Right atrium auricular region (tissue), 2 donors: ENCODE measurements at regions not wholly inside any gene's neighbourhood (a gene's known extent, or its start where the extent isn't known, plus 50 kb on each side); places are given as distances from the start of the nearest gene placed in this dataset.
"Not testable (repeated sequence)": the region's sequence is repeated elsewhere in the genome, so short reads cannot be mapped to it uniquely, and the experiment has no call there.

Experiments
- DNase-seq: peaks from one replicate; pipeline ENCODE4 v3.0.0-alpha.2; 2019; ENCODE audit warnings: low spot score
- H3K27ac ChIP-seq, 2 donors: fragments of 200-600 bp; sonication (generic); 1 replicate in 1 of 2; 2 replicates in 1 of 2; pipeline ENCODE4 v1.5.1; 2016 to 2019
- H3K27me3 ChIP-seq, 2 donors: fragments of 200-600 bp; sonication (generic); one replicate each; pipeline versions ENCODE4 v1.5.1 to v1.6.0; 2017 to 2019
- H3K36me3 ChIP-seq: fragments of 200-600 bp; sonication (generic); one replicate; pipeline ENCODE4 v1.5.1; 2016
- H3K4me1 ChIP-seq, 2 donors: fragments of 200-600 bp; sonication (generic); one replicate each; pipeline versions ENCODE4 v1.5.1 to v1.6.0; 2017 to 2019
- H3K4me3 ChIP-seq, 2 donors: fragments of 200-600 bp; sonication (generic); 1 replicate in 1 of 2; 2 replicates in 1 of 2; pipeline ENCODE4 v1.5.1; 2017 to 2019; ENCODE audit warnings: mild to moderate bottlenecking in 1 of 2, moderate library complexity in 1 of 2
- H3K9me3 ChIP-seq, 2 donors: fragments of 200-600 bp; sonication (generic); one replicate each; pipeline ENCODE4 v1.5.1; 2019
- CTCF ChIP-seq, 2 donors: fragments of 200-600 bp; sonication (generic); IDR thresholded peaks; one replicate each; pipeline ENCODE4 v1.5.1; 2019; ENCODE audit warnings: antibody characterized with exemption in 2 of 2

GRCh38 chr4:27412613-27413012, 552.0 kb downstream of the STIM2 start:
- TF ChIP-seq CTCF (IDR thresholded peaks at IDR 0.05): no peak
- no peak overlapping the region for H3K4me3 ChIP-seq
- H3K27ac ChIP-seq: no peak overlapping the region
- no peaks in the 10 kb centered on the region for H3K9me3 ChIP-seq
- DNase-seq: no peak
- H3K27me3 ChIP-seq: no peaks in the 10 kb centered on the region
- no peaks in the 10 kb centered on the region for H3K36me3 ChIP-seq
- no peaks in the 10 kb centered on the region for H3K4me1 ChIP-seq

DNA sequence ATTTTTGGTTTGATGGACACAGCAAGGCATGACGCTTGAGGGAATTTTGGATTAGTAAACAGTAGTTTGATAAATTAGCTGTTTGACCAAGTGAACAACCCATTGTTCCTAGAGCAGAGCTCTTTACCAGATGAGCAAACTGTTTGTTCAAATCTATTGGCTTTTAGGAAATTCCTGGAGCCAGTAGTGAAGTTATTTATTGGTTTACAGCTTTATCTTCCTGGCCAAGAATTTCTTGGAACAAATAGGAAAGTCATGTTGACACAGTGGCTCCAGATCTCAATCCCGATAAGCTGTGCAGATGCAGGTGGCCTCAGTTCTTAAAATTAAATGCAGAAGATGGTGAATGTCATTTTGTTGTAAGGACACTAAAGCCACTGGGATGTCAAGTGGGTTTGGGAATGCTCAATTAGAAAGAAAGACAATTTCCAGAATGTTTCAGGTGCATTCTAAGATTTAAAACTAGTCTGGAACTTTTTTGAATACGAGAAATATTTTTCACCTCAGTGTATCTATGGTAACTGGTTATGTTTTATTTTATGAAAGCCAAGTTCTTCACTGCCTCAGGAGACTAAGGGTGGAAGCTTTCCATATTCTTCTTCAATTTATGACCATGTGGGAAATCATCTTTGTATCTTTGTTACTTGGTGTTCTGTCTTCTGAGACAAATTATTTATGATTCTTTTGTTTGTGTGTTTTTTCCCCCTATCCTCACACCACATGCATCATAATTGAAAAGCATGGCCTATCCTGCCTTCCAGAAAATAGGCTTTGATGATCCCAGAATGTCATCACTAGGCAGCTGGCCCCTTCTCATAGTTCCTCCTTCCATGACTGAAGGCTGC, 554.5 kb downstream of the STIM2 start:
- Histone ChIP-seq H3K9me3 (no peaks in the 10 kb centered on the region), H3K27ac (no peak overlapping the region), H3K4me1 (no peaks in the 10 kb centered on the region), H3K4me3 (no peak overlapping the region), H3K27me3 (no peaks in the 10 kb centered on the region), H3K36me3 (no peaks in the 10 kb centered on the region)
- DNase-seq: no peak
- no peak for TF ChIP-seq CTCF (IDR thresholded peaks at IDR 0.05)

- H3K9me3 ChIP-seq: no peaks in the 10 kb centered on the region
- H3K27me3 ChIP-seq: no peaks in the 10 kb centered on the region
- H3K4me3 ChIP-seq: no peak overlapping the region
- TF ChIP-seq CTCF (IDR thresholded peaks at IDR 0.05): no peak
- H3K36me3 ChIP-seq: no peaks in the 10 kb centered on the region
- no peak overlapping the region for H3K27ac ChIP-seq
- H3K4me1 ChIP-seq: no peaks in the 10 kb centered on the region
- DNase-seq: no peak
Measured at GRCh38 chr4:27428661-27429060, 568.0 kb downstream of the STIM2 start.

DNA sequence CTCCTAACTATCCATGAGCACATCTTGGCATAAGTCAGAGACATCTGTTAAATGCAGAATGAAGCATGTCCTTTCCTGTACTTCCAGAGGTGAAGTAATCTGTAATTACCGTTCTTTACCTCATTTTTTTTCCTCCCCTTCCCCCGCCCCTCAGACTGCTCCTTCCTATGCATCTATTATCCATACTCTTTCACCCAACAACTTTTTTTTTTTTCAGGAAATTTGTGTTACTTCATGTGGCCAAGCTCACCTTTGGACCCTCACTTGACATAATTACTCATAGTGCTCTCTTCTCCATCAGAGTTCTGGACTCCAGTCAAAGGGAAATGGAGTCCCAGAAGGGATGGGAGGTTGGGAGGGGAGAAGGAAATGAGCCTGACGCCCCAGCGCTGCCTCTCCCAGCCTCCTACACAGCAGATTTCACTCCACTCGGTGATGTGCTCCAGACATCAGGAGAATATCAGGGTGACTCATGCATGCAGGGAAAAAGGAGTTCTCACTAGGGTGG, 568.8 kb downstream of the STIM2 start:
- Histone ChIP-seq H3K27ac (no peak overlapping the region), H3K4me1 (no peaks in the 10 kb centered on the region), H3K9me3 (no peaks in the 10 kb centered on the region), H3K4me3 (no peak overlapping the region), H3K36me3 (no peaks in the 10 kb centered on the region), H3K27me3 (no peaks in the 10 kb centered on the region)
- no peak for DNase-seq
- TF ChIP-seq CTCF (IDR thresholded peaks at IDR 0.05): no peak

DNA sequence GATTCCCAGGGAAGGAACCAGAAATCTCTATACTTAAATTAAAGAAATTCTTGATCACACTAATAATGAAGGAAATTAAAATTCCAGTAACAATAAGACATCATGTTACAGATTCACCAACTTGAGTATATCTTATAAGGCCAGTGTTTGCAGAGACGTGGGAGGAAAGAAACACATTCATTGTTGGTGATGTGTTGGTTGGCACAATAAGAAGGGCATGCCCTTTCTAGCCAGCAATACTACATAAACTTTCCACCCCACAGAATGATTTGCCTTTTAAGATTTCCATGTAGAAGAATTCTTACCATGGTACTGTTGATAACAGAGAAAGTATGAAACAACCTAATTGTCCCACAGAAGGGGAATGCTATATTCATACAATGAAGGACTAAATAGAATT, 581.5 kb downstream of the STIM2 start:
- Histone ChIP-seq H3K36me3 (no peaks in the 10 kb centered on the region), H3K27me3 (no peaks in the 10 kb centered on the region), H3K4me1 (no peaks in the 10 kb centered on the region), H3K27ac (no peak overlapping the region), H3K4me3 (no peak overlapping the region), H3K9me3 (no peaks in the 10 kb centered on the region)
- no peak for TF ChIP-seq CTCF (IDR thresholded peaks at IDR 0.05)
- no peak for DNase-seq

- not testable (repeated sequence) for H3K9me3 ChIP-seq, H3K36me3 ChIP-seq, DNase-seq, H3K27me3 ChIP-seq, H3K4me1 ChIP-seq, H3K4me3 ChIP-seq, H3K27ac ChIP-seq
Measured at GRCh38 chr4:27442661-27443060, 582.0 kb downstream of the STIM2 start.
